A673 (cell line): ENCODE measurements at regions not wholly inside any gene's neighbourhood (a gene's known extent, or its start where the extent isn't known, plus 50 kb on each side); places are given as distances from the start of the nearest gene placed in this dataset.

ENCODE experiments used
- BruUV-seq: library from RNA; stranded (reverse); fragments of 400-500 nt; replicated peaks from 2 replicates; lab custom pipeline; 2021; lab: Mats Ljungman, UMichigan
- CTCF ChIA-PET: fragments of 300-600 bp; sonication (Branson Sonifier 250); formaldehyde crosslinking; loops from one replicate; lab custom pipeline; 2022; ENCODE audit warnings: antibody characterized with exemption; lab: Charles Lee
- POLR2A ChIA-PET: fragments of 300-600 bp; sonication (Branson Sonifier 250); formaldehyde crosslinking; loops from one replicate; lab custom pipeline; 2022; ENCODE audit warnings: antibody characterized with exemption; ENCODE audit not compliant: low non-redundant PET; lab: Charles Lee
- DNase-seq: peaks from one replicate; pipeline ENCODE4 v3.0.0-alpha.2; 2015; ENCODE audit warnings: low spot score
- H3K27ac ChIP-seq: fragments of 200-600 bp; sonication (generic); 2 replicates; pipeline ENCODE4 v1.5.1; 2016; ENCODE audit warnings: mixed run types, low read depth, mild to moderate bottlenecking, mixed read lengths, antibody characterized with exemption, low read length; ENCODE audit not compliant: poor library complexity, severe bottlenecking
- H3K27me3 ChIP-seq: fragments of 200-600 bp; sonication (generic); replicated peaks from 2 replicates; pipeline ENCODE4 v1.6.1; 2017; ENCODE audit warnings: mixed run types, low read depth, mild to moderate bottlenecking, mixed read lengths, antibody characterized with exemption, low read length; ENCODE audit not compliant: insufficient read depth, poor library complexity
- H3K36me3 ChIP-seq: fragments of 200-600 bp; sonication (generic); 2 replicates; pipeline ENCODE4 v1.6.1; 2016; ENCODE audit warnings: mixed run types, mild to moderate bottlenecking, mixed read lengths, antibody characterized with exemption, low read length; ENCODE audit not compliant: insufficient read depth, poor library complexity, severe bottlenecking
- H3K4me1 ChIP-seq: fragments of 200-600 bp; sonication (generic); 2 replicates; pipeline ENCODE4 v1.6.1; 2017; ENCODE audit warnings: mixed run types, mild to moderate bottlenecking, mixed read lengths, antibody characterized with exemption, low read length; ENCODE audit not compliant: insufficient read depth, poor library complexity, severe bottlenecking
- H3K4me3 ChIP-seq: fragments of 200-600 bp; sonication (generic); 2 replicates; pipeline ENCODE4 v1.5.1; 2016; ENCODE audit warnings: low read depth, mixed run types, mild to moderate bottlenecking, mixed read lengths, low read length; ENCODE audit not compliant: poor library complexity, severe bottlenecking
- H3K9me3 ChIP-seq: fragments of 200-600 bp; sonication (generic); 2 replicates; pipeline ENCODE4 v1.6.1; 2016; ENCODE audit warnings: mixed run types, low read depth, mild to moderate bottlenecking, mixed read lengths, antibody characterized with exemption, low read length; ENCODE audit not compliant: poor library complexity, severe bottlenecking
- EZH2 ChIP-seq: fragments of 200-600 bp; sonication (generic); IDR thresholded peaks from 2 replicates; pipeline ENCODE4 v1.6.1; 2017; ENCODE audit warnings: borderline replicate concordance, low read depth, mild to moderate bottlenecking, mixed read lengths, antibody characterized with exemption, low read length; ENCODE audit not compliant: poor library complexity, severe bottlenecking
- intact Hi-C: fragments of 100-400 bp; cut with micrococcal nuclease; formaldehyde crosslinking; loops from one replicate; pipeline ENCODE4 v1.10.0; 2022; ENCODE audit not compliant: unreplicated experiment
- TF ChIP-seq, protein P1 (sequence below): fragments of 300-800, 200-600 bp; sonication (generic); conservative IDR thresholded peaks from 2 replicates; pipeline ENCODE4 v1.5.1; 2017; ENCODE audit warnings: low read depth, mild to moderate bottlenecking, antibody characterized with exemption, low read length, moderate library complexity, mixed read lengths

DNA sequence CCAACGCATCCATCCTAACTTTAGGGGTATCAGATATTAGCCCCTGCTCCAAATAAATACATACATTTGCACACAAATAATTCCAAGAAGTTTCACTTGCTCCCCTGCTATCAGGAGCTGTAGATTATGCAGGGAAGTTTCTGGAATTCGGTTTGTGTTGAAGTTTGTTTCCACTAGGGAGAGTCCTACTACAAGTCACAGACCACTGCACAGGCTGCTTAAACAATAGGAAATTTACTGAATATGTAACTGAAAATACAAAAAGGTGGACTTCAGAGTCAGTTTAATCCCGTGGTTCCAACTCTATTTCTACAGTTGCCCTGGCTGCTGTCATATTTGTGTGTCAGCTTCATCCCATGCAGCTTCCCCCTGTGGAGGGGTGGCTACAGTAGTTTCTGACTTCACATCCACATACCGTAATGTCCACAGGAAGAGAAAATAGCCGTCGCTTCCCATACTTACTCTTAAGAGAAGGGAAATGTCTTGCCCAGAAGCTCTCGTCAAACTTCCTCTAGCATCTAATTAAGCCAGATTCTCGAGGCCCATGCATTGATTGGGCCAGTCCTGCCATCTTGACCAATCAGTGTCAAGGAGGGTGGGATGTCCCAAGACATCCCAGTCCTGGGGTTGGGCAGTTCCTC lies 286.6 kb downstream of the COG6 start:
- intact Hi-C loops, result loop anchor here (2.0 to 5.0 kb wide), 3 partner anchors 120 to 741 kb away; no protein-coding TSS in a partner anchor
- Histone ChIP-seq H3K9me3 (no peaks in the 10 kb centered on the region), H3K36me3 (no peaks in the 10 kb centered on the region), H3K4me3 (no peak overlapping the region), H3K27me3 (no peaks in the 10 kb centered on the region), H3K4me1 (peaks cover 4% of the 10 kb centered on the region), H3K27ac (no peak overlapping the region)
- no TSS peak for BruUV-seq
- ChIA-PET CTCF (interaction anchor here (0.8 to 1.8 kb wide), 10 partner anchors 7 to 741 kb away, joined by 3 to 8 read pairs (median 4); no protein-coding TSS in a partner anchor), POLR2A (no interaction called here)
- DNase-seq, result no peak
- TF ChIP-seq EZH2, result no peak
- TF ChIP-seq, protein P1, sequence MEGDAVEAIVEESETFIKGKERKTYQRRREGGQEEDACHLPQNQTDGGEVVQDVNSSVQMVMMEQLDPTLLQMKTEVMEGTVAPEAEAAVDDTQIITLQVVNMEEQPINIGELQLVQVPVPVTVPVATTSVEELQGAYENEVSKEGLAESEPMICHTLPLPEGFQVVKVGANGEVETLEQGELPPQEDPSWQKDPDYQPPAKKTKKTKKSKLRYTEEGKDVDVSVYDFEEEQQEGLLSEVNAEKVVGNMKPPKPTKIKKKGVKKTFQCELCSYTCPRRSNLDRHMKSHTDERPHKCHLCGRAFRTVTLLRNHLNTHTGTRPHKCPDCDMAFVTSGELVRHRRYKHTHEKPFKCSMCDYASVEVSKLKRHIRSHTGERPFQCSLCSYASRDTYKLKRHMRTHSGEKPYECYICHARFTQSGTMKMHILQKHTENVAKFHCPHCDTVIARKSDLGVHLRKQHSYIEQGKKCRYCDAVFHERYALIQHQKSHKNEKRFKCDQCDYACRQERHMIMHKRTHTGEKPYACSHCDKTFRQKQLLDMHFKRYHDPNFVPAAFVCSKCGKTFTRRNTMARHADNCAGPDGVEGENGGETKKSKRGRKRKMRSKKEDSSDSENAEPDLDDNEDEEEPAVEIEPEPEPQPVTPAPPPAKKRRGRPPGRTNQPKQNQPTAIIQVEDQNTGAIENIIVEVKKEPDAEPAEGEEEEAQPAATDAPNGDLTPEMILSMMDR, result no peak

DNA sequence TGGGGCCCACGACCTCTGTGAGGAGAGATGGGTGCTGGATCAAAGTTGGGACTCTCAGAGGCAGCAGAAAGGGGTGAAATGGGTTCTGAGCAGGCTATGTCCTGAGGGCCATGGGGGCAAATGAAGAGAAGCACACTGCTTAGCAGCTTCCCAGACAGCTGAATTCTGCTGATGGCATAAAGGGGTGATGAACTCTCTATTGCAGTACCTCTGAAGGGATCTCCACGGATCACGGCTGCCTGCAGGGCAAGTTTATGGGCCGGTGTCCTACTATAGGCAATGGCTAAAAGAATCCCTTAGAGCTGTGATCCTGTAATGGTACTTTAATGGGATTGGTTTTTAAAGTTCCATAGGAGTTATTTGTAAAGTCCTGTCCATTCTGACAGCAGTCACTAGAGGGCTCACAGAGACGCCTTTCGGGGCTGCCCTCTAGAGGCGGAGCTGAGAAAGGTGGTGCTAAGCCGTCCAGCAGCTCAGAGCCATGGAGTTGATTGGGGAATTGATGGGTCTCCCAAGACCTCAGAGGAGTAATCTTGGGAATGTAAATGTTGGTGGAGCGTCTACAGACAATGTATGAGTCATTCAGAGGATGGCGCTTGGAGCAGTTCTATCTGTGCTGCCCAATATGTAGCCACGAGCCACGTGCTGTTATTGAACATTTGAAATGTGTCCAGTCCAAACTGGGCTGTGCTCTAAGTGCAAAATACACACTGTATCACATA lies 287.3 kb downstream of the COG6 start:
- H3K27me3 ChIP-seq, result no peaks in the 10 kb centered on the region
- CTCF ChIA-PET, result interaction anchor here (0.8 to 1.8 kb wide), 10 partner anchors 8 to 740 kb away, joined by 3 to 8 read pairs (median 4); no protein-coding TSS in a partner anchor
- DNase-seq, result peak; percentile 90
- H3K27ac ChIP-seq, result no peak overlapping the region
- H3K36me3 ChIP-seq, result no peaks in the 10 kb centered on the region
- intact Hi-C loops, result loop anchor here (2.0 to 5.0 kb wide), 3 partner anchors 120 to 740 kb away; no protein-coding TSS in a partner anchor
- H3K4me3 ChIP-seq, result no peak overlapping the region
- POLR2A ChIA-PET, result interaction anchor here (0.6 kb wide), 1 partner anchor 143 kb away, joined by 3 read pairs; no protein-coding TSS in a partner anchor
- no TSS peak for BruUV-seq
- H3K9me3 ChIP-seq, result no peaks in the 10 kb centered on the region
- peaks cover 4% of the 10 kb centered on the region for H3K4me1 ChIP-seq
- TF ChIP-seq EZH2, result no peak
- TF ChIP-seq, protein P1, result peak; percentile 100

DNA sequence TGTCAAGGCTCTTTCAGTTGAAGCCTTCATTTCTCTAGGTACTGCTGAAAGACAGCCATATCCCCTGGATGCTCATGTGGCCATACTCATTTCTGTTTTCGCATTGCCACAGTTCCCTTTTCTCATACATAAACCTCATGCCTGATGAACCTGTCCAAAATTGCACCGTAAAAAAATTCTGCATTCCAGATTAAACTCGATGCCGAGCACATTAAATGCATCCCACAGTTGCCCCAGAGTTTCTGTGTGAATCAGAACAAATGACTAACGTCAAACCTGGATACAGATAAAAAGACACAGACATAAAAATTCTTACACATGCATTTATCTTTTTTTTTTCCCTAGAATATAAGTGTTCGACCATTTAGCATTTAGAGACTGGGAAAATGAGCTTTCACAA lies 288.2 kb downstream of the COG6 start:
- no peak overlapping the region for H3K4me3 ChIP-seq
- no peak overlapping the region for H3K27ac ChIP-seq
- CTCF ChIA-PET, result interaction anchor here (0.6 to 1.8 kb wide), 2 partner anchors 8 to 90 kb away, joined by 8 to 10 read pairs; no protein-coding TSS in a partner anchor
- no peaks in the 10 kb centered on the region for H3K9me3 ChIP-seq
- DNase-seq, result no peak
- intact Hi-C loops, result loop anchor here (2.0 to 5.0 kb wide), 3 partner anchors 119 to 739 kb away; no protein-coding TSS in a partner anchor
- BruUV-seq, result no TSS peak
- POLR2A ChIA-PET, result no interaction called here
- TF ChIP-seq EZH2, result no peak
- TF ChIP-seq, protein P1, result no peak
- H3K36me3 ChIP-seq, result no peaks in the 10 kb centered on the region
- H3K4me1 ChIP-seq, result no peaks in the 10 kb centered on the region
- H3K27me3 ChIP-seq, result no peaks in the 10 kb centered on the region
